ENCODE measurements at regions not wholly inside any gene's neighbourhood (a gene's known extent, or its start where the extent isn't known, plus 50 kb on each side); places are given as distances from the start of the nearest gene placed in this dataset.

GRCh38 chr4:19791422-19792123 lies 460.1 kb upstream of the SLIT2 start:
- peak; percentile 10 to 23 for TF ChIP-seq CTCF (conservative IDR thresholded peaks at IDR 0.05 in 1 of 2, IDR thresholded peaks at IDR 0.05 in 1 of 2; ENCODE audit: extremely low read depth in 1 of 2, insufficient read depth in 1 of 2, low read depth in 1 of 2, low read length in 2 of 2)
- no peak for TF ChIP-seq EZH2 (IDR thresholded peaks at IDR 0.05; ENCODE audit: borderline replicate concordance, low read length)
